Caco-2 (cell line): ENCODE measurements at regions not wholly inside any gene's neighbourhood (a gene's known extent, or its start where the extent isn't known, plus 50 kb on each side); places are given as distances from the start of the nearest gene placed in this dataset.
A peak's percentile ranks its signal among the peaks of the same experiment; 100 is the strongest.

ENCODE experiments used
- BruUV-seq: library from RNA; stranded (reverse); fragments of 400-500 nt; replicated peaks from 2 replicates; lab custom pipeline; 2021; lab: Mats Ljungman, UMichigan
- CTCF ChIA-PET: fragments of 300-600 bp; sonication (Branson Sonifier 250); formaldehyde crosslinking; loops from one replicate; lab custom pipeline; 2022; ENCODE audit warnings: antibody characterized with exemption; lab: Charles Lee
- POLR2A ChIA-PET: fragments of 300-600 bp; sonication (Branson Sonifier 250); formaldehyde crosslinking; loops from one replicate; lab custom pipeline; 2022; ENCODE audit warnings: antibody characterized with exemption; lab: Charles Lee
- DNase-seq, 2 experiments: peaks; one replicate each; pipeline versions ENCODE4 v3.0.0 to v3.0.0-alpha.2; 2020 to 2022
- H3K27me3 ChIP-seq: replicated peaks from 2 replicates; pipeline ENCODE4 v1.6.0; 2011; ENCODE audit warnings: low read length; ENCODE audit not compliant: control insufficient read depth, insufficient read depth
- H3K36me3 ChIP-seq: 2 replicates; pipeline ENCODE4 v1.5.1; 2011; ENCODE audit warnings: low read length; ENCODE audit not compliant: control insufficient read depth, insufficient read depth
- H3K4me1 ChIP-seq: fragments of 250-450 bp; sonication (Bioruptor Pico); 2 replicates; pipeline ENCODE4 v1.5.1; 2020; ENCODE audit warnings: mild to moderate bottlenecking
- H3K4me3 ChIP-seq: 2 replicates; pipeline ENCODE4 v1.5.1; 2011; ENCODE audit warnings: low read depth, mild to moderate bottlenecking, control low read depth, low read length
- H3K9me3 ChIP-seq: fragments of 250-450 bp; sonication (Bioruptor Pico); 2 replicates; pipeline ENCODE4 v1.5.1; 2020; ENCODE audit warnings: mild to moderate bottlenecking, moderate library complexity
- H3K27ac Mint-ChIP-seq: one replicate; pipeline ENCODE4 v1.8.0; 2022; ENCODE audit warnings: mixed read lengths; ENCODE audit not compliant: unreplicated experiment
- H3K27me3 Mint-ChIP-seq: one replicate; pipeline ENCODE4 v1.8.0; 2022; ENCODE audit warnings: mixed read lengths; ENCODE audit not compliant: insufficient read depth, unreplicated experiment
- H3K36me3 Mint-ChIP-seq: one replicate; pipeline ENCODE4 v1.8.0; 2022; ENCODE audit warnings: mild to moderate bottlenecking, mixed read lengths; ENCODE audit not compliant: insufficient read depth, unreplicated experiment
- H3K4me1 Mint-ChIP-seq: one replicate; pipeline ENCODE4 v1.8.0; 2022; ENCODE audit warnings: low read depth, mixed read lengths; ENCODE audit not compliant: unreplicated experiment
- H3K4me3 Mint-ChIP-seq: one replicate; pipeline ENCODE4 v1.8.0; 2022; ENCODE audit warnings: mild to moderate bottlenecking, moderate library complexity, mixed read lengths; ENCODE audit not compliant: unreplicated experiment
- H3K9me3 Mint-ChIP-seq: one replicate; pipeline ENCODE4 v1.8.0; 2022; ENCODE audit warnings: mixed read lengths; ENCODE audit not compliant: unreplicated experiment
- intact Hi-C: fragments of 100-400 bp; cut with micrococcal nuclease; formaldehyde crosslinking; loops from one replicate; pipeline ENCODE4 v1.10.0; 2022; ENCODE audit not compliant: unreplicated experiment
- TF ChIP-seq, protein P1 (sequence below), 2 experiments: fragments of 200-600 bp in 1 of 2; IDR thresholded peaks; 1 replicate in 1 of 2; 2 replicates in 1 of 2; pipeline versions ENCODE4 v1.5.1 to v1.8.0; 2011 to 2022; ENCODE audit warnings: antibody characterized with exemption in 1 of 2, control low read depth in 1 of 2, inconsistent platforms in 1 of 2, low read depth in 1 of 2, low read length in 1 of 2, mild to moderate bottlenecking in 1 of 2, moderate library complexity in 1 of 2; ENCODE audit not compliant: insufficient read depth in 1 of 2, severe bottlenecking in 1 of 2, unreplicated experiment in 1 of 2

DNA sequence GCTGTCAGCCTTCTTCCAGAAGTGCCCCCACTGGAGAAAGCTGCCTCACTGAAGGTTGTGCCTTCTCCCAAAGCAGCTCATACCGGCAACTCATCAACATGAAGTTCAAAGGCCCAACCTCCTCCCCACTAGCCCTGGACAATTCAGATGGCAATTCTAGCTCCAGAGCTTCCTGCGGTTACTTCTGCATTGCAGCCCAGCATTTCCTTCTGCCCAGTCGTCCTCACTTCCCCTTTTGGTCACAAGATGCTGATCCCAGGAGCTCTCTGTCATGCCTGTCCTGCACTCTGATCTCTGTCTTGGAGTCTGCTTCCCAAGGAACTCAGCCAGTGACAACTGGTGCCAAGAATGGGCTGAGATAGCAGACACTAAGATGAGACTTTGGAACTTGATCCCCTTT is 178.2 kb upstream of the SOX9 start:
- BruUV-seq, result no TSS peak
- ChIA-PET CTCF (no interaction called here), POLR2A (no interaction called here)
- no peaks in the 10 kb centered on the region for H3K36me3 ChIP-seq
- H3K36me3 Mint-ChIP-seq, result no peaks in the 10 kb centered on the region
- intact Hi-C loops, result no loop called here
- no peaks in the 10 kb centered on the region; the same call in 1 of the 2 replicates for H3K9me3 ChIP-seq
- no peak overlapping the region for H3K4me3 ChIP-seq
- TF ChIP-seq, protein P1, sequence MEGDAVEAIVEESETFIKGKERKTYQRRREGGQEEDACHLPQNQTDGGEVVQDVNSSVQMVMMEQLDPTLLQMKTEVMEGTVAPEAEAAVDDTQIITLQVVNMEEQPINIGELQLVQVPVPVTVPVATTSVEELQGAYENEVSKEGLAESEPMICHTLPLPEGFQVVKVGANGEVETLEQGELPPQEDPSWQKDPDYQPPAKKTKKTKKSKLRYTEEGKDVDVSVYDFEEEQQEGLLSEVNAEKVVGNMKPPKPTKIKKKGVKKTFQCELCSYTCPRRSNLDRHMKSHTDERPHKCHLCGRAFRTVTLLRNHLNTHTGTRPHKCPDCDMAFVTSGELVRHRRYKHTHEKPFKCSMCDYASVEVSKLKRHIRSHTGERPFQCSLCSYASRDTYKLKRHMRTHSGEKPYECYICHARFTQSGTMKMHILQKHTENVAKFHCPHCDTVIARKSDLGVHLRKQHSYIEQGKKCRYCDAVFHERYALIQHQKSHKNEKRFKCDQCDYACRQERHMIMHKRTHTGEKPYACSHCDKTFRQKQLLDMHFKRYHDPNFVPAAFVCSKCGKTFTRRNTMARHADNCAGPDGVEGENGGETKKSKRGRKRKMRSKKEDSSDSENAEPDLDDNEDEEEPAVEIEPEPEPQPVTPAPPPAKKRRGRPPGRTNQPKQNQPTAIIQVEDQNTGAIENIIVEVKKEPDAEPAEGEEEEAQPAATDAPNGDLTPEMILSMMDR (IDR thresholded peaks at IDR 0.05; ENCODE audit: insufficient read depth in 1 of 2, low read depth in 1 of 2, low read length in 1 of 2, severe bottlenecking in 1 of 2, unreplicated experiment in 1 of 2), result no peak
- no peak for DNase-seq
- no peaks in the 10 kb centered on the region for H3K27me3 Mint-ChIP-seq
- no peak overlapping the region for H3K4me3 Mint-ChIP-seq
- H3K9me3 Mint-ChIP-seq, result peaks cover 22% of the 10 kb centered on the region
- H3K27me3 ChIP-seq, result no peaks in the 10 kb centered on the region
- H3K4me1 ChIP-seq, result no peaks in the 10 kb centered on the region
- peaks cover under 1% of the 10 kb centered on the region for H3K4me1 Mint-ChIP-seq
- H3K27ac Mint-ChIP-seq, result no peak overlapping the region

DNA sequence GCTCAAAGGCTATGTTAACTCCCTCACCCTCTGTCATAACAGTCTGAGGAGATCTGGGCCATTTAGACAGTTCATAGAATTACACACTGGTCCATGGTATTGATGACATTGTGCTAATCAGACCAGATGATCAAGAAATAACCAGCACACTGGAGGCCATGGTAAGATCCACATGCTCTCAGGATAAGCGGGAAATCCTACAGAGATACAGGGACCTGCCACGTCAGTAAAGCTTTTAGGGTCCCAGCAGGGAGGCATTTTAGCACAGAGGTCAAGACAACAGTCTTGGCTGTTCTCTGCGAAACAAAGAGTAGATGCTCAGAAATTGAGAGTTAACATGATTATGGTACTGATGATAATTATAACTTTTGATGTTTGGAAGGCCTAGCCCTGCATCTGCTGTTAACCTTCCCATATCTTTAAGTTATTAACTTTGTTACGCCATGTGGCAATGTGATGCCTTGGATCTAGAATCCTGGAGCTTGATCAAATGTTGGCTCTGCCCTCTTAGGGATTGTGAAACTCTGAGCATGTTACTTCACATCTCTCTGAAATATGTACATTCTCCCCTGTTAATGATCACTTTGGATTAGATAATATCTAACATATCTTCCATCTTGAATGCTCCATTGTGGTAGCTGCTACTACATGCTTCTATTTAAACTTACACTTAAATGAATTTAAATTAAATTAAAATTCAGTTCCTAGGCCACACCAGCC is 172.0 kb upstream of the SOX9 start:
- H3K4me3 Mint-ChIP-seq, result no peak overlapping the region
- H3K9me3 ChIP-seq, result no peaks in the 10 kb centered on the region
- H3K27ac Mint-ChIP-seq, result no peak overlapping the region
- H3K4me3 ChIP-seq, result no peak overlapping the region
- no TSS peak for BruUV-seq
- H3K36me3 Mint-ChIP-seq, result no peaks in the 10 kb centered on the region
- H3K27me3 Mint-ChIP-seq, result no peaks in the 10 kb centered on the region
- no peaks in the 10 kb centered on the region for H3K36me3 ChIP-seq
- no peak for DNase-seq
- H3K4me1 Mint-ChIP-seq, result no peaks in the 10 kb centered on the region
- TF ChIP-seq, protein P1 (IDR thresholded peaks at IDR 0.05; ENCODE audit: insufficient read depth in 1 of 2, low read depth in 1 of 2, low read length in 1 of 2, severe bottlenecking in 1 of 2, unreplicated experiment in 1 of 2), result no peak
- H3K9me3 Mint-ChIP-seq, result peaks cover 20% of the 10 kb centered on the region
- CTCF ChIA-PET, result no interaction called here
- intact Hi-C loops, result no loop called here
- POLR2A ChIA-PET, result no interaction called here
- no peaks in the 10 kb centered on the region for H3K4me1 ChIP-seq
- no peaks in the 10 kb centered on the region for H3K27me3 ChIP-seq

DNA sequence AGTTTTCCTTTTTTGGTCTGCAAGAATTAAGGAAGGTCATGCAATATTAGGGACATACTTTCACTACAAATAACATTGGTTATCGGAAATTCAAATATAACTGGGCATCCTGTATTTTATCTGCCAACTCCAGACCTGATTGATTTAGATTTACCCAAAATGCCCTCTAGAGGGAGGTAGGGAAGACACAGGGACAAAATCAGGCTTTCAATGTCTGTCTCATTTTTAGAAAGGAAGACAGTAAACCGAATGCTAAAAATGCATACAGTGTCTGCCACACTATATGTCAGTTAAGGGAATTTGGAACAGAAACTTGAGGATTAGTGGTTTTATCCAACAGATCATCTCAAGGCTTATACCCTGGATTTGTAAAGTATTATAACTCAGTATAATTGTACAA is 161.7 kb upstream of the SOX9 start:
- intact Hi-C loops, result loop anchor here (5.0 kb wide), 1 partner anchor 158 kb away; no protein-coding TSS in a partner anchor
- no peak overlapping the region for H3K27ac Mint-ChIP-seq
- TF ChIP-seq, protein P1 (IDR thresholded peaks at IDR 0.05; ENCODE audit: insufficient read depth in 1 of 2, low read depth in 1 of 2, low read length in 1 of 2, severe bottlenecking in 1 of 2, unreplicated experiment in 1 of 2), result peak; percentile 41 to 49
- ChIA-PET CTCF (no interaction called here), POLR2A (no interaction called here)
- peaks cover 9% of the 10 kb centered on the region for H3K9me3 Mint-ChIP-seq
- DNase-seq, result peak in 1 of 2 experiments; percentile 13
- Histone ChIP-seq H3K4me1 (no peaks in the 10 kb centered on the region), H3K27me3 (no peaks in the 10 kb centered on the region), H3K36me3 (no peaks in the 10 kb centered on the region), H3K9me3 (no peaks in the 10 kb centered on the region), H3K4me3 (no peak overlapping the region)
- no peak overlapping the region for H3K4me3 Mint-ChIP-seq
- H3K27me3 Mint-ChIP-seq, result peaks cover 4% of the 10 kb centered on the region
- H3K4me1 Mint-ChIP-seq, result no peaks in the 10 kb centered on the region
- no TSS peak for BruUV-seq
- H3K36me3 Mint-ChIP-seq, result no peaks in the 10 kb centered on the region
